ENCODE measurements at regions not wholly inside any gene's neighbourhood (a gene's known extent, or its start where the extent isn't known, plus 50 kb on each side); places are given as distances from the start of the nearest gene placed in this dataset.

- no peak for TF ChIP-seq EZH2 (IDR thresholded peaks at IDR 0.05; ENCODE audit: insufficient read depth, poor library complexity, severe bottlenecking)
- TF ChIP-seq EZH2phosphoT487 (IDR thresholded peaks at IDR 0.05; ENCODE audit: insufficient read depth, low read depth), result no peak
These were observed 189.9 kb upstream of the CNTN1 start for GRCh38 chr12:40502322-40502721.
